Stimulated activated CD8-positive, alpha-beta memory T cell treated with anti-CD3 and anti-CD28 coated beads, Interleukin-4, amount 100 ng/mL, for 48 hours (primary cell): ENCODE measurements at regions not wholly inside any gene's neighbourhood (a gene's known extent, or its start where the extent isn't known, plus 50 kb on each side); places are given as distances from the start of the nearest gene placed in this dataset.

Experiments used
- DNase-seq: peaks from one replicate; pipeline ENCODE4 v3.0.0-alpha.2; 2020

DNA sequence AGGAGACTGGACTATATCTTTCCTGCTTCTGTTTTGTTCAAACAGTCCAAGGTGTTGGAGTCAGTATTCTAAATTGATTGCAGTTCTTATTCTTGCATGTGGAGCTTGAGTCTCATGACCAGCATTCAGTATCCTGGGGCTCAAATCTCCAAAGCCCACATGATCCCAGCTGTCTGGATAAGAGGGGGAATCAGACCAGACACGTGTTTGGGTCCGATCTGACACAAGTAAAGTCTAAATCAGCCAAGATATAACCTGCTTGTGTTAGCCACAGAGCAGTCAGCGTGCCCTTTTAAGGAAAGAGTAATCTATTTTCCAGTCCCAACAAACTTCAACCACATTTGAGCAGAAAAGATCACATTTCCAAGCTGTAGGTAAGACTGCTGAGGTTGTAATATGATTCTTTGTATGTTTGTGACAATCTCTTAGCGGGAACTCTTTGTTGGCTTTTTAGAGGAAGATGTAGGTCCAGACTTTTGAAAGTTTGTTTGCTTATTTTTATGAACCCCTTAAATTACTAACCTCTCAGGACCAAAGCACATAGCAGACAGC is 334.6 kb downstream of the SLC4A3 start:
- DNase-seq, result no peak

DNA sequence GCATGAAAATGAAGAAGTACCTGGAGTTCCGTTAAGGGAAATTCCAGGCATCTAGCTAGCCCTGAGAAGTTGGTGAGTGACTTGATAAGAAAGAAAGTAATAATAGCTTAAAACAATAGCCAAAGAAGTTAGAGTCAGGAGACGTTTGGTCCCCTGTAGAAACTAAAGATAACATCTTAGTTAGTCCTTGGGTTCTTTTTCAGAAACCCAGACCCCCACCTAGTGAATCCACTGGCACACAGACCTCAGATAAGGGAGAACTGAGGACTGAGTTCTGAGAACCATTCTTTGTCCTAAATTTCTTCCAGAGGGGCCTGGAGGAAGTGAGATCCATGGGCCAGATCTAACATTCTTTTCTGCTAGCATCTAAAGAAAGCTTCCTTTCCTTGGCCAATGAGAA is 335.4 kb downstream of the SLC4A3 start:
- DNase-seq, result no peak

DNA sequence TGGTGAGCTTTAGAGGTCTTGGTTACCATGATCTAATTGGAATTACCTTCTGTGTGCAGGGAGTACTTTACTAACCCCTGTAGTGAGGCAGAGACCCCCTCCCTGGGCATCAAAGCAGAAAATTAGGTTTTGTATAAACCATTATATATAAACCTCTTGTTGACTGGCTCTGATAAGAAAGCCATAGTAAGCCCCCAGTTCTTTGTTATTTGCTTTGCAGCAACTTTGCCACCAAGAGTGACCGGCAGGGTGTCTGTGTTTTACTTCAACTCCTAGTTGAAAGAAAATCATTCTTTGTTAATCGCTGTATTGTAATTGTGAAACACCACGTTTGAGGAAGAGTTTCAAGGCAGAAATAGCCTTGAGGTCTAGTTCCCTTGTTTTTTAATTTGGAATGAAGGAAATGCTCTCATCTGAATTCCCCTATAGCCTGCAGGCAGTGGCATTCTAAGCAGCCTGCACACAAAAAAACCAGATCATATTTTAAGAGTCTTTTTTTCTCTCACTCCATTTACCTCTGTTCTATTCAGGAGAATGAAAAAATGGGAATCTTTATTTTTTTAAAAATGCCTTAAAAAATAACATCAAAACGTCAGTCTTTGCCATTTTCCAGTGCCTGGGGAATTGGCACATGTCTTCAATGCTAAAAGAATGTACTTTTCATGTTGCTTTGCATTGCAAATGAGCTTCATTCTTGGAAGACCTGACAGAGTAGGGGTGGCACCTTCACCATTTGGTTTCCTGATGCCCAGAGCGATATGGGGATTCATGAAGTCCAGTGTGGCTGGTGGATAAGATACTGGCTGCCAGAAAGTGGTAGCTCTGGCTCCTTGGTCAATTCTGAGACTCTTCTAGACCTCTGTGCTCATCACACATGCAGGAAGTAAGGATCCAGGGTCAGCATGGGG is 338.1 kb downstream of the SLC4A3 start:
- DNase-seq, result no peak

DNA sequence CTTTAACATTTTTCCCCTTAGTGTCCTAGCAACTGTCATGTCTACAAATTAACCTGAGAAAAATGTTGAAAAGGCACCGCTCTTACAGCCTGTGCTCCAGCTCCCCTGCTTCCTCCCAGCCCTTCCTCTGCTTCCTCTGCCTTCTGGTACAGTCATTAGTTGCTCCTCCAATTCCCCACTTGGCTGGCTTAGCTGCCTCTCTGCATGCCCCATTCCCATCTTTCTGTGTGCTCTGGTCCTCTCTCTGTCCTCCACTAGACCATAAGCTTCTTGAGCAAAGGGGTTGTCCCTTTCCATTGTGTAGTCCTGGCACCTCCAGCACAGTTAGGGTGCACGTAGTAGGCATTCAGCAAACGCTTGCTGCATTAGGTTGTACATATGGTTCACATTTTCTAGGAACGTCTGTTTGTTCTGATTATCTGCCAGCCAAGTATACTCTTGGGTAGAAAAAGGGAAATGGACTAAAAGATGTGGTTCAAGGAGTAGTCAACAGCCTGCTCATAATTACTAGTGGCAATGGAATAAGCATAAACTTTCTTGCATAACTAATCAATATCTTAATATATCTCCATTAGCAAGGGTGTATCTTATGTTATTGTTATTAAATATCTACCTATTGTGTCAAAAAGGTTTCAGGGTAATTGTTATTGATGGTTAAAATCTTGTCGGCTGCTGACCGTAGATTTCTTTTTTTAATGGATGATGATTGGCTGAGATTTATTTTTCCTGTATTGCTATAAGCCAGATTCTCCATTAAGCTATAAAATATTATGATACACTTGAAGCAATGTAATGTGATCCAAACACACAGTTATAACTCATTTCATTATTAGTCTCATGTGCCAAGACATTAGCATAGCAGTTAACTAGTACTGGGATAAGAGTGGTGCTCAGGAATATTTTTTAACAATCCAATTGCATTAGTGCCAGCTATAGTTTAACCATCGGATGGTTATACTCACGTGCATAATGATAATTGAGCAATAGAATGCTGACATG is 340.1 kb downstream of the SLC4A3 start:
- no peak for DNase-seq

DNA sequence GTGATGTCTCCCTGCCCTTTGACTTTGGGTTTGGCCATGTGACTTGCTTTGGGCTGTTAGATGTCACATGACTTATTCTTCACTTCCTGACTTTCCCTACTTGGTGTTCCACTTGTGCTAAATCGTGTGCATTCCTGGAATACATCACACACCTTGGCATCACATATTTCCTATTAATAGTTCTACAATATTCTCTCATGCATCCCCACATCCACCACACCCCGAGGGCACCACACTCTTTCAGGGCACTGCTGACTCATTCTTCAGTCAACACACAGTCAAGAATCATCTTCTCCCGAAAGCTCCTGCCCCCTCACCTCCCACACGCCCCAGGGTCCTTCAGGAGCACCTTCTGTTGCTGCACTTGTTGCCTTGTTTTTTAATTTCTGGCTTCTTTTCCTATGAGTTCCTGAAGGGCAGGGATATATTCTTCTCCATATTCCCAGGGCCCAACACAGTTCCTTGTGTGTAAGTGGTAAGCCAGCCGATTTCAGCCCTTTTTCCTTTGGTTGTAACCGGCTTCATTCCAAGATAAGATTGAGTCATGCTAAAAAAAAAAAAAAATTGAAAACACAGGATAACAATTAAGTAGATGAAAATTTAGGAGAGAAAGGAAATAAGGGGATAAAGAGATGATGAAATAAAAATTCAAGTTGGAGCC is 341.4 kb downstream of the SLC4A3 start:
- DNase-seq, result no peak

DNA sequence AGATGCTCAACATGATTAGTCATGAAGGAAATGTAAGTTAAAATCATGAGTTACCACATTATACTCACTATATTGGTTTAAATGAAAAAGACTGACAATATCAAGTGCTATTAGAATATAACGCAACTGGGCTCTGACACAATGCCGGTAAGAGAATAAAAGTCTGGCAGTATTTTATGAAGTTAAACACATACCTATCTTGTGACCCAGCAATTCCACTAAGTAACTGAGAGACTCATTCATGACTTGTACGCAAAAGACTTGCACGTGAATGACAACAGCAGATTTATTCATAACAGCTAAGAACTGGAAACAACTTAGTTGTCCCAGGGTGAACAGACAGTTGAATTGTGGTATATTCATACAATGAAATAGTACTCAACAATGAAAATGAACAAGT is 342.1 kb downstream of the SLC4A3 start:
- no peak for DNase-seq

DNA sequence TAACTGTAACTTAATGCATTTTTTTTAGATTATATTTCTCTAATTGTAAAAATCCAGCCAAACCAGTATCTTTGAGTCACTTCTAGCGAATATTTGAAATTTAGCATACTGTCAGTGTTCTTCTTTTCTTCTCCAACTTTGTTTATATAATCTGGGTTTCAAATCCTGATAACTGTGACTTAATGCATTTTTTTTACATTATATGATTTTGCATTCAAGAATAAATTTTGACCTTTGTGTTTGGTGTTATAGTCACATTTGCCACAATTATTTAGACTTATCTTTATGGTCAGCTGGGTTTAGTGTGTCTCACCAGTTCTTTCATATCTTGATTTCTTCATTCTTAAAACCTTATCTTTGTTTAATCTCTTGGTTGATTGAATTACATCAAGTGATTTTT is 345.7 kb downstream of the SLC4A3 start:
- no peak for DNase-seq

DNA sequence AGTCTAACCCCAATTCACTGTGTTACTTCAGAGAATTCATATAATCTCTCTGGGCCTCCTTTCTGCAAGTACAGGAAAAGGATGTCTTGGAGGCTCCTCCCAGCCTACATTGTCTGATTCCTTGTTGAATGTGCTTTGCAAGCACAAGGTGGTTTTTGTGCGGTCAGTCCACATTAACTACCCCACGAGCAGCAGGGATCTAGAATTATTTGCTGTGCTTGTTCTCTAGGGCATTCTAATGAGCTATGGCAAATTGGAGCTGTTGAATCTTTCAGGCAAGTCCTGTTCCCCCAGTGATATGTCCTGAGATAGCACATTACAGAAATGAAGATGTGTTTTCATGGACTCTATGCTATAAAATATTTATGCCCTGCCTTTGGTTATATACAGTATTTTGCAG is 349.4 kb downstream of the SLC4A3 start:
- DNase-seq, result no peak

DNA sequence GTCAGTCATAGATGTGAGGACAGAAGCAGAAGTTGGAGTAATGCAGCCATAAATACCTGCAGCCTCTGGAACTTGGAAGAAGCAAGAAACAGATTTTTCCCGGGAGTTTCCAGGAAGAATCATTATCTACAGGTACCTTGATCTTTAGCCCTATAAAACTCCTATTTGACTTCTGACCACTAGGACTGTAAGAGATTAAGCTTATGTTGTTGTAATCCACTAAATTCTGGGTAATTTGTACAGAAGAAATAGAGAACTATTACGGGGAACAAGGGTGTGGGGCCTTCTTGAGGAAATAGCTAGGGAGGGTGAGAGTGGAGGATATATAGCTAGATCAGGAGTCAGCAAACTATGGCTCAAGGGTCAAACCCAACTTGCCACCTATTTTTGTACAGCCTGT is 353.2 kb downstream of the SLC4A3 start:
- no peak for DNase-seq

DNA sequence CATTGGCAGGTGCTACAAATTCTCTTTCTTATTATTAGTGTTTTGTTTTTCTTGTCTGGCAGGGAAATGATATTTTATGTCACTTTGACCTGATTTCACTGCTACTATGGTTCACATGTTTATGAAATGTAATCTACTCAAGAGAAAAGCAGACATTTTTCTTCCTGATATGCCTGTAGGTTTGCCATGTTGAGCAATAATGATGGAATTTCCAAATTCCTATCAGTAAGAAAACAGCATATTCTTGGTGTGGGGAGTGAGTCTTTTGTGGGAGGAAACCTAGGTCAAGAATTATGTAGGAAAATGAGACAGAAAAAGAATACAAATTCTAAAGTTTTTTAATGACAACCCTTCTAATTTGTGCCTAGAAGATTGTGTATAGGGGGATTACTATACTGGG is 356.4 kb downstream of the SLC4A3 start:
- no peak for DNase-seq

DNA sequence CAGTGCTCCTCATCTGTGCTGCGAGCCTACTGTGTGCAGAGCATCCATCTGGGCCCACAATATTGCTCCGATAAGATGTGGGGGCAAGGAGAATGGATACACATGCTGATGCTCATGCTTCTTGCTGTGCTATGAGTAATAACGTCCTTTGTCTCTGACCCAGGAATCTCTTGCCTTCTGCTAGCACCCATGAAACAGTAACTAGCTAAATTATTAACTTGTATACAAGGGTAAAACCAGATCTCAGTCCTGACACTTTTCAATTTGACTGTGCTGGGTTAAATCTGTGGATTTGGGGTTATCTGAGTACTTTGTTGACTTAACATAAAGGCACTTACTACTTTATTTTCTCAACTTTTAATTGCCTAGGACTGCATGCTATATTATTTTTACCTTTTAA is 357.6 kb downstream of the SLC4A3 start:
- no peak for DNase-seq

DNA sequence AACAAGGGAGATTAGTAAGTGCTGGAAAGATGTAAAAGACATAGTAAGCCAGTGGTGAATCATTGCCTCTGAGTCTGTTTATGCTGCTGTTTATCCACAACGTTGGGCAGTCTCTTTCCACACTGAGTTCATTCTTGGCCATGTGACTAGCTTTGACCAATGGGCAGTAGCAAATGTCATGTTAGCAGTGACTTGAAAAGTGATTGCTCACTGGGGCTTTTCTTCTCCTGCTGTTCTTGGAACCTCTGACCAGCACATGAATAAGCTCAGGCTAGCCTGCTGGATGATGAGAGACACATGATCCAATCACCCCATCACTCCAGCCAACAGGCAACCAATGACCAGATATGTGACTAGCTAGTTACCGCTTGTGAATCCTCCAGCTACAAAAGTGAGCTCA is 360.4 kb downstream of the SLC4A3 start:
- DNase-seq, result no peak

DNA sequence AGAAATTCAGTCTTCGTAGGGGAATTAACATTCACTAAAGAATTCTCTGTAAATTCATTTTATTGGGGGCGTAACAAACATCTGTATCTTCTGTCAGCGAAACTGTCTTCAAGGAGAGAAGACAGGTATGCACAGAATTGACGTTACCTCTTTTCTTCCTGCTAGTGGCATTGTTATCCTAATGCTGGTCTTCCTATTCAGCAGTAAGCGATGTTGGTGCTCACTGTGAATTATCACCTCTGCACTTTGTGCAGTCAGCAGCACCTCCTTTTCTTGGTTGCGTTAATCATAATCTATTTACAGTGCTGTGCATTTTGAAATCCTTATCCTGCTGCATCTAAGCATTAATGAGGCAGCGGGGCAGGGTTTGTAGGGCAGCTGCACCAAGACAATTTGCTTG is 362.3 kb downstream of the SLC4A3 start:
- DNase-seq, result no peak

DNA sequence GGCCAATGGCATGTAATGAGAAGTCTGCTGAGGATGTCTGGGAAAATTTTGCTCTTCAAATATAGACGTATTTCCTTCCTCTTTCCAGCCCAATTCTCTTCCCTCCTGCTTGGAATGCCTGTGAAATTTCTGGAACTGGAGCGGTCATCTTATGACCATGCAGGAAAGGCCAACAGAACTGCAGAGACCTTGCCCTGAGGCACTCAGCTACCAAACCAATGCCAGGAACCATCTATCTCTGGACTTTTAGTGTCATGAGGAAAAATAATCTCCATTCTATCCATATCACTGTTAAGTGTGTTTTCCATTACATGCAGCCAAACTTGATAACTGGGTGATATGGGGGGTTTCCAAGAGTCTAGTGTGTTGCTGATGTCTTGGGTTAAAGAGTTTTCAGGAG is 363.7 kb downstream of the SLC4A3 start:
- DNase-seq, result no peak

DNA sequence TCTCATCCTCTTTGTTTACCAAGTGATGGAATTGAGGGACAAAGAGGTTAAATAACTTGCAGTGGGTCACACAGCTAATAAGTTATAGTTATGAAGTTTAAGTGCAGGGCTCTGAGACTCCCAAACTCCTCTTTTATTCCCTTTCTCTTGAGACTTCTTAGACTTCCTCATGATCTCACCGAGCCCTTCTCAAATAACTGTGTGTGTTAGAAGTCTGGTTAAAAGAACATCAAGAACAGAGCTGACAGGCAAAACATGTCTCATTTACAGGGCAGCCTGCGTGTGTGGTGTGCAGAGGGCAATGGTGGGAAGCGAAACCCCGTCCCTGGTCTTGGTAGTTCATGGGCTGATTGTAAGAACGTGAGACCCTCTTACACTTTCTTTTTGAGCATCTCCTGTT is 368.0 kb downstream of the SLC4A3 start:
- no peak for DNase-seq

DNA sequence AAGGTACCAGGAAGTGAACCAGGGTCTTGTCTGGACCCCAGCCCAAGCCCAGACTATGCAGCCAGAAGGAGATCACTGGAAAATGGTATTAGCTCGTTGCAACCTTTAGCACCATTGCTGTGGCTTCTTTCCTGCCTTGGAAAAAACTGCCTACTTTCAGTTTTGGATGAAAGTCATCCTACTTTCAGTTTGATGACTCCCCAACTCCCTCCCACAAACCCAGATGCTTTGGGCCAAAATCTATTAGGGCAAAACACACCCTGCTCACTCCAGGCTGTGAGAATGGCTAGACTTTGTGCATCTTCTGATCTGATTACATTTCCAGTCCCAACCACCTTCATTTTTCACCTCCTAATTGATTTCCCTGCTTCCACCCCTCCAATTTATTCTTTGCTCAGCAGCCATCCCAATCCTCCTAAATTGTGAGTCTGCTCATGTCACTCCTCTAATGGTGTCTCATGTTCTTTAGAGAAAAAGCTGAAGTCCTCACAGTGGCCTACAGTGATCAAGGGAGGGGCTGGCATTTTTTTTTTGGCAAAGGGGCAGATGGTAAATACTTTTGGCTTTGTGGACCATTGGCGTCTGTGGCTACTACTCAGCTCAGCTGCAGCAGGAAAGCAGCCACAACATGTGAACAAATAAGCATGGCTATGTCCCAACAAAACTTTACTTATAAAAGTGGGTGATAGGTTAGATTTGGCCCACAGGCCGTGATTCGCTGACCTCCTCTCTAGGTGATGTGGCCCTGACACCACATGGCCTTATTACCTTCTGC is 368.7 kb downstream of the SLC4A3 start:
- DNase-seq, result no peak

DNA sequence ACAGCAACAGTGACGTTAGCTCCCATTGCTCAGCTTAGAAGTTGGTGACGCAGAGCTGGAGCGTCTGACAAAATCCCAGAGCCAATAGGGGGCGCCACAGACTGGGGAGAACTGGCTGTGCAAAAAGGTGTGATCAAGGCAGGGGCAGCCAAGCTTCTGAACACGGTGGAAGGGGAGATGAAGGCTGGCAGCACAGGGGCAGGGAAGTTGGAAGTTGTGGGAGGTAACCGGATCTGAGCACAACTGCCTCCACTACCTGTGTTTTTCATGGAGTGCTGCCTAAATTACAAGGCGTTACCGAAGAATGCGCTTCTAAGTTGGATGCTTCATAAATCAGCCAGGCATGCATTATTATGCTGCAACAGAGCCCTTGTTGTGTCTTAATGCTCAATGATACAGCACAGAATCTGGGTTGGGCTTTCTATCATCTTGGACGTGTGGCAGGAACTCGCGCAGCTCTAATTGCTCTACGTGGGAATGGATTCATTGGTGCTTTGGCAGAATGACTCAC is 370.0 kb downstream of the SLC4A3 start:
- DNase-seq, result peak; percentile 58

DNA sequence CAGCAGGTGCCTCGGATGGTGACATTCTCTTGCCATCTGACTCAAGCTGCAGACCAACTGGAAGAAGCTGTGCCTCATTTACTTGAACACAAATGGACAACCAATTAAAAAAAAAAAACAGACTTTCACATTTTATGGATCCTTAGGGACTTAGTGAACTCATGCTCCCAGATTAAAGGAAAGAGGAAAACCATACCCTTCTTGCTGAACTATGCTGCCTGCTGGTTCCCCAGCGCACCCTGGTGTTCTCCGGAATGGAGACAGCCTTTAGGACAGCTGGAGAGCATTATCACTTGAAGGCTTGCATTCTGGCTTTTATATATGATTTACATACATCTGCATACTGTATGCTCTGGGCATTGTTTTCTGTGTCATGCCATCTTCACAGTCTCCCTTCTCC is 370.7 kb downstream of the SLC4A3 start:
- no peak for DNase-seq

DNA sequence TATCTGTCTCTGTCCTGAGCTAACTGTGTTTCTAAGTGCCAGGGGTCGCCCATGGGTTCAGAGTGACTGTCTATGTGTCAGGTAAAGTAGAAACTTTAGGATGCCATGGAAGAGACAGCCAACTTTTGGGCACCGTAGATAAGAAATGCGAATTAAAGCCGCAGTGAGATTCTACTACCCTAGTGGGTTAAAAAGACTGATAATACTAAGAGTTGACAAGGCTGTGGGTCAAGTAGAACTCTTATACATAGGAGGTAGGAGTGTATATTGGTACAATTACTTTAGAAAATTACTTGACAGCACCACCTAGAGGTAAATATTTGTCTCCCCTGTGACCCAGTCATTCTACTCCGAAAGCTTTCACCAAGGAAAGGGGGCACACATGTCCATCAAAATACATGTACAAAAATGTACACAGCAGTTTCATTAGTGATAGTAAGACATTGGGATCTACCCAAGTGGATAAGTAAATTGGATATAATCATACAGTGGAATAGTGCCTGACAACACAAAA is 371.3 kb downstream of the SLC4A3 start:
- no peak for DNase-seq

DNA sequence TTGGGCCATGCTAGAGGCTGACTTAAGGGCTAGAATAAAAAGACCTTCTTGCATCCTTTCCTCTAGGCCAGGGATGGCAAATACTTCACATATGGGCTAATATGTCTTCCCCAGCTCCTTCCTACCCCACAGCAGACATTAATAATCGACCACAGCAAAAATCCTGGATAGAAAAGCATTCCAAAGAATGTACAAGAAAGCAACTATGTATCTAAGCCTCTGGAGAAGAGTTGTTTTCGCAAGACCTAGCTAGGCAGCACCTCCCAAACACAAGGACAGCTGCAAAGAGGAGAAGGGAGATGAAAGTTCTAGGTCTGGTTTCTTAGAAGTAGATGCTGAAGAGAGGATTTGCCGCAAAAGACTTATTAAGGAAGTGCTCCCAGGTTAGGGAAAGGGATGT is 372.6 kb downstream of the SLC4A3 start:
- no peak for DNase-seq

DNA sequence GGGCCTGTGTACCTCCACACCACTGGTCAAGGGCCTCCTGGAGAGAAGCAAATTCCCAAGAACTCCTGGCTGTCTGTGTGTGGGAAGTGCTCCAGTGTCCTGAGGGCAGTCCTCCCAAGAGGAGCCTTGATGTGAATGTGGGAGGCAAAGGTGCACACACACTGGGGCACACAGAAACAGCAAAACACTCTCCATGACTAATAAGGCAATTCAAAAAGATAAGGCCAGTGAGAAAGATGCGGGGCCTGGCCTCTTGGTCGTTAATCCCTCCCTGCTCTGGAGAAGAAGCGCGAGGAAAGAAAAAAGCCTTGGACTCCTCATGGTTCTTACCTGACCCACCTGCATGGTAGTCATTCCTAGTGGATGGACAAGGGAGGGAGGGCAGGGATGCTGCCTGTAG is 373.2 kb downstream of the SLC4A3 start:
- no peak for DNase-seq

DNA sequence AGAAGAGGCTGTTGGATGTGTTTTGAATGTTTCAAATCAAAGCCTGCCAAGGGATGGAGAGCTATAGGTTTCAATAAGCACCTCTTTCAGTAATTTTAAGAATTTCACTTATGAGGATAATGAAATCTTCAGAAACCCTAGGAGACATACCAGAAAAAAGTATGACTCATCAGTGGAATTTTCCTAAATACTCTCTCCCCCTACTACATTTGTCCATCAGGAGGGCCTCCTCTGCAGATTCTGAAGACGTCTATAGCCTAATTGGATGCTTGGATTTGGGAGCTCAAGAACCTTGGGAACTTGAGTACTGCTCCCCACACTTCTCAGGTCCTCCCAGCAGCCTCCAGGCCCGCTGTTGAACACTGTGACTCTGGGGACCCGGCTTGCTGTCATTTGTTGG is 374.3 kb downstream of the SLC4A3 start:
- no peak for DNase-seq
